Left lung (tissue), 4 donors: ENCODE measurements at regions not wholly inside any gene's neighbourhood (a gene's known extent, or its start where the extent isn't known, plus 50 kb on each side); places are given as distances from the start of the nearest gene placed in this dataset.

Source experiments
- ATAC-seq: fragments of 200-7000 bp; cut with Tn5 transposase; one replicate; pipeline ENCODE4 v1.9.1; 2020; ENCODE audit warnings: moderate library complexity
- DNase-seq, 4 donors: peaks; one replicate each; pipeline ENCODE4 v3.0.0-alpha.2; 2013 to 2020
- H3K27ac ChIP-seq, 2 donors: fragments of 200-600 bp; sonication (generic) in 1 of 2; one replicate each; pipeline versions ENCODE4 v1.5.0 to v1.8.0; 2020 to 2021
- H3K27me3 ChIP-seq, 2 donors: fragments of 200-600 bp; sonication (generic) in 1 of 2; one replicate each; pipeline versions ENCODE4 v1.5.0 to v1.8.0; 2020 to 2021
- H3K36me3 ChIP-seq, 2 donors: fragments of 200-600 bp; sonication (generic) in 1 of 2; one replicate each; pipeline versions ENCODE4 v1.5.0 to v1.8.0; 2020 to 2021
- H3K4me1 ChIP-seq, 2 donors: fragments of 200-600 bp; one replicate each; pipeline ENCODE4 v1.8.0; 2021
- H3K4me3 ChIP-seq, 2 donors: fragments of 200-600 bp; sonication (generic) in 1 of 2; one replicate each; pipeline versions ENCODE4 v1.5.0 to v1.8.0; 2020 to 2021; ENCODE audit warnings: mild to moderate bottlenecking in 1 of 2
- H3K9me3 ChIP-seq, 2 donors: fragments of 200-600 bp; sonication (generic) in 1 of 2; one replicate each; pipeline versions ENCODE4 v1.5.0 to v1.8.0; 2020 to 2021
- intact Hi-C, 2 donors: fragments of 100-400 bp; cut with DNase I; formaldehyde crosslinking; loops; one replicate each; pipeline versions ENCODE4 v1.11.2 to v1.14.2; 2022
- TF ChIP-seq, protein P1 (sequence below), 2 donors: fragments of 200-600 bp; sonication (generic) in 1 of 2; IDR thresholded peaks; one replicate each; pipeline versions ENCODE4 v1.5.0 to v1.8.0; 2021; ENCODE audit warnings: antibody characterized with exemption in 2 of 2
- donor health status: DM: no; HTN: yes; CAD: no.
- donor health status: DM: no; HTN: no; CAD: no.

DNA sequence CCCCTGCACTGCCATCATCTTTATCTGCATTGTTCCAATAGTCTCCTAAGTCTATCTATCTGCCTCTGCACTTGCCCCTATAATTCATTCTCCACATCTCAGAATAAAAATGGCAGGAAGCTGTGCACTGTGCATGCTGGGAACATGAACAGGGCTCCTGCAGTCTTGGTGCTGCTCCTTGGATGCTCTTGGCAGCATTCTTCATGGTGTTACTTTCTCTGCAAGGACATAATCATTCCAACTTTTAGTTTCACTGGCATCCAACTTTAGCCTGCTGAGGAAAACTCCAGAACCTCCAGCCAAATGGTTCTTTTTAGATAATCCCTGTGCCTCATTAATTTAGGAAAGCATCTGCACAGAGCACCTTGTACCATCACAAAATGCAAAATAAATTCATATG, 208.3 kb downstream of the STK31 start:
- no peaks in the 10 kb centered on the region for H3K27me3 ChIP-seq
- DNase-seq (no peak), ATAC-seq (no peak)
- TF ChIP-seq, protein P1, sequence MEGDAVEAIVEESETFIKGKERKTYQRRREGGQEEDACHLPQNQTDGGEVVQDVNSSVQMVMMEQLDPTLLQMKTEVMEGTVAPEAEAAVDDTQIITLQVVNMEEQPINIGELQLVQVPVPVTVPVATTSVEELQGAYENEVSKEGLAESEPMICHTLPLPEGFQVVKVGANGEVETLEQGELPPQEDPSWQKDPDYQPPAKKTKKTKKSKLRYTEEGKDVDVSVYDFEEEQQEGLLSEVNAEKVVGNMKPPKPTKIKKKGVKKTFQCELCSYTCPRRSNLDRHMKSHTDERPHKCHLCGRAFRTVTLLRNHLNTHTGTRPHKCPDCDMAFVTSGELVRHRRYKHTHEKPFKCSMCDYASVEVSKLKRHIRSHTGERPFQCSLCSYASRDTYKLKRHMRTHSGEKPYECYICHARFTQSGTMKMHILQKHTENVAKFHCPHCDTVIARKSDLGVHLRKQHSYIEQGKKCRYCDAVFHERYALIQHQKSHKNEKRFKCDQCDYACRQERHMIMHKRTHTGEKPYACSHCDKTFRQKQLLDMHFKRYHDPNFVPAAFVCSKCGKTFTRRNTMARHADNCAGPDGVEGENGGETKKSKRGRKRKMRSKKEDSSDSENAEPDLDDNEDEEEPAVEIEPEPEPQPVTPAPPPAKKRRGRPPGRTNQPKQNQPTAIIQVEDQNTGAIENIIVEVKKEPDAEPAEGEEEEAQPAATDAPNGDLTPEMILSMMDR (IDR thresholded peaks at IDR 0.05) = no peak
- intact Hi-C loops = no loop called here
- H3K4me3 ChIP-seq = no peak overlapping the region
- no peaks in the 10 kb centered on the region for H3K4me1 ChIP-seq
- H3K36me3 ChIP-seq = no peaks in the 10 kb centered on the region
- H3K27ac ChIP-seq = no peak overlapping the region
- H3K9me3 ChIP-seq = no peaks in the 10 kb centered on the region

DNA sequence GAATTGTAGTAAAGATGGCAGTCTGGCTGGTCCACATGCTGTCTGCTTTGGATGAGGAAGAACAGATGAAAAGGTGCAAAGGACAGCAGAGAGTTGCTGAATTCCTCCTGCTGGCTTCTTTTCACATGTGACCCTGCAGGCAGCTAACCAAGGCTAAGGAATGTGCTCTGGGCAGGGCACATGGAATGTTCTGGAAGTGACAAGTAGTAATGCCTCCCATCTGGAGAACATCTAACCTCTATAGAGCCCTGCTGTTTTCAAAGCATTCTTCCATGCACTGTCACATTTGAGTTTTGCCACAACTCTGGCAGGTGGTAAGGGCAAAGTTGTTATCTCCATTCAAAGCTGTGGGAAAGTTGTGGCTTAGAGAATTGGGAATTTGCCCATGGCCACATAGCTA, 208.8 kb downstream of the STK31 start:
- Histone ChIP-seq H3K36me3 (no peaks in the 10 kb centered on the region), H3K27ac (no peak overlapping the region), H3K9me3 (no peaks in the 10 kb centered on the region), H3K4me3 (no peak overlapping the region), H3K4me1 (no peaks in the 10 kb centered on the region), H3K27me3 (no peaks in the 10 kb centered on the region)
- no peak for ATAC-seq
- DNase-seq = no peak
- TF ChIP-seq, protein P1 (IDR thresholded peaks at IDR 0.05) = no peak
- intact Hi-C loops = no loop called here

DNA sequence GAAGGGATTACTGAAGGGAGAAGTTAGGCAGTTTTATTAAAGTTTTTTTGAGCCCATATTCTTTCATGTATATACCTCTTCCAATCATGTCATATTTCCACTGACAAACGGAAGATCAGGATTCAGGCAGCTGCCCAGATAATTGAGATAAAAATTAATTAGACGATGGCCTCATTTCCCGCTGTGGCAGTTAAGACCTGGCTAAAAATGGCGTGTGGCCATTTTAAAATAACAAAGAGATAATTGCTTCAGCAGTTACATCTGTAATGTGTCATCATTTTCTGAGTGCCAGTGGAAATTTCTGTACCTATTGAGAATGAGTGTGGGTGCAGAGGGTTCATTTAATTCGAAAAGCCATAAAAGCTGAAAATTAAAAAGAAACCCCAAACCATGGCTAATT, 215.1 kb downstream of the STK31 start:
- TF ChIP-seq, protein P1 (IDR thresholded peaks at IDR 0.05) = no peak
- no peak for ATAC-seq
- intact Hi-C loops = no loop called here

DNA sequence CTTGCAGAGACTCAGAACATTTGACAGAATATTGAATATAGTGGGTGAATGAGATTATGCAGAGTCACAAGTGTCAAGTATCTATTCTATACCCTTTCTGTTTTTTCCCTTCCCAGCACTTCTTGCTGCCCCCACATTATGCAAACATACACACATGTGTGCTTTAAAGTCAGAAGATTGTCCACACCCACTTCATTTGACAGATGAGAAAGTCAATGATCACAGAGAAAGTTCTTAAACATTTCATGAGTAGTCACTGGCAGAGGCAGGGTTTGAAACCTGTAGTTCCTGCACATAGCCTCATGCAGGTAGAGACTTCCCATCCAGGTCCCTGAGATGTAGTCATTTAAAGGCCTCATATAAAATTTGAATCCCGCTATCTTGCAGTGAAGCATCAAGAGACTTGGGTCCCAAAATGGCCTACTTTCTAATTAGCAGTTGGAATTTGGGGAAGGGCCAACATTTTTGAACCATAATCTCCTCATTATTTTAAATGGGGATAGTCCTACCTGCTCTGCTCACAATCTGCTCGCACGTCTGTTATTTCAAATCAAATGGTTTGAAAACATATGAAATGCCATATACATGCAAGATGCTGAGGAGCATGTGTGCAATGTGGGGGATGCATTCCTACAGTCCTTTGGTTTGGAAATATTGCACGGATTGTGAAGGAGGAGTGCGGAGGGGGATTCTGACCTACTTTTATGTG, 217.8 kb downstream of the STK31 start:
- ATAC-seq = no peak
- TF ChIP-seq, protein P1 (IDR thresholded peaks at IDR 0.05) = no peak
- no peaks in the 10 kb centered on the region for H3K4me1 ChIP-seq
- no peaks in the 10 kb centered on the region for H3K36me3 ChIP-seq
- no peaks in the 10 kb centered on the region for H3K27me3 ChIP-seq
- intact Hi-C loops = no loop called here
- no peak for DNase-seq
- no peaks in the 10 kb centered on the region for H3K9me3 ChIP-seq
- H3K27ac ChIP-seq = no peak overlapping the region
- H3K4me3 ChIP-seq = no peak overlapping the region

More for the DNA sequence above, 215.1 kb downstream of the STK31 start:
- Histone ChIP-seq H3K36me3 (no peaks in the 10 kb centered on the region), H3K4me3 (no peak overlapping the region), H3K4me1 (no peaks in the 10 kb centered on the region), H3K27me3 (no peaks in the 10 kb centered on the region), H3K9me3 (no peaks in the 10 kb centered on the region), H3K27ac (no peak overlapping the region)
- DNase-seq = no peak

DNA sequence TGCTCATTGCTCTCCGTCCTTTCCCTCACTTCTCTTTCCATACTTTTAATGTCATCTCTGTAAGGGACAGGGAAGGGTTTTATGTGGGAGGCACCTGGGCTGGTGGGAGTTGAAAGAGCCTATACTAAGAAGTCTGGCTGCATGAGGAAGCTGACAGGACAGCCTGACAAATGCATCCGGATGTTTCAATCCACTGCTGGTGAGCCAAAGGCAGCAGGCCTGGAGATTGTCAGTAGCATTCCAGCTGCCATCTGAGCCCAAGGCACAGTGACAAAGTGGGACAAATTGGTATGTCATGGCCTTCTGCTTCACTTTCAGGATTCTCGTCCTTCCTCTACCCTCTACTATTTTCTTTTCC, 218.4 kb downstream of the STK31 start:
- Histone ChIP-seq H3K36me3 (no peaks in the 10 kb centered on the region), H3K9me3 (no peaks in the 10 kb centered on the region), H3K27me3 (no peaks in the 10 kb centered on the region), H3K27ac (no peak overlapping the region), H3K4me1 (no peaks in the 10 kb centered on the region), H3K4me3 (no peak overlapping the region)
- no peak for ATAC-seq
- no peak for DNase-seq
- intact Hi-C loops = no loop called here
- TF ChIP-seq, protein P1 (IDR thresholded peaks at IDR 0.05) = no peak
